Neural progenitor cell (in vitro differentiated cells): ENCODE measurements at regions not wholly inside any gene's neighbourhood (a gene's known extent, or its start where the extent isn't known, plus 50 kb on each side); places are given as distances from the start of the nearest gene placed in this dataset.

ENCODE experiments used
- DNase-seq: peaks from one replicate; pipeline ENCODE4 v3.0.0-alpha.2; 2016; ENCODE audit warnings: low spot score
- H2AFZ ChIP-seq: fragments of 200-600 bp; sonication (generic); replicated peaks from 2 replicates; pipeline ENCODE4 v1.6.1; 2016; ENCODE audit warnings: antibody characterized with exemption
- H3F3A ChIP-seq: fragments of 200-600 bp; sonication (generic); 2 replicates; pipeline ENCODE4 v1.6.1; 2016; ENCODE audit warnings: antibody characterized with exemption, low read depth
- H3K27ac ChIP-seq: fragments of 200-600 bp; sonication (generic); 2 replicates; pipeline ENCODE4 v1.5.1; 2016; ENCODE audit warnings: mild to moderate bottlenecking
- H3K27me3 ChIP-seq: fragments of 200-600 bp; sonication (generic); 2 replicates; pipeline ENCODE4 v1.6.1; 2016; ENCODE audit warnings: mild to moderate bottlenecking, moderate library complexity
- H3K36me3 ChIP-seq: fragments of 200-600 bp; sonication (generic); 2 replicates; pipeline ENCODE4 v1.5.1; 2016
- H3K4me1 ChIP-seq: fragments of 200-600 bp; sonication (generic); 2 replicates; pipeline ENCODE4 v1.6.1; 2016; ENCODE audit warnings: mixed run types
- H3K4me2 ChIP-seq: fragments of 200-600 bp; sonication (generic); 2 replicates; pipeline ENCODE4 v1.6.1; 2016
- H3K4me3 ChIP-seq: fragments of 200-600 bp; sonication (generic); 2 replicates; pipeline ENCODE4 v1.5.1; 2016
- H3K79me2 ChIP-seq: fragments of 200-600 bp; sonication (generic); 2 replicates; pipeline ENCODE4 v1.6.1; 2016; ENCODE audit warnings: low read depth
- H3K9ac ChIP-seq: fragments of 200-600 bp; sonication (generic); 2 replicates; pipeline ENCODE4 v1.6.1; 2016
- H3K9me3 ChIP-seq: fragments of 200-600 bp; sonication (generic); 2 replicates; pipeline ENCODE4 v1.5.1; 2016; ENCODE audit warnings: low read depth
- H4K20me1 ChIP-seq: fragments of 200-600 bp; sonication (generic); 2 replicates; pipeline ENCODE4 v1.6.1; 2016; ENCODE audit warnings: low read depth
- H3K27ac Mint-ChIP-seq: 3 replicates; pipeline ENCODE4 v1.8.0; 2021; ENCODE audit warnings: mixed read lengths
- H3K27me3 Mint-ChIP-seq: 2 replicates; pipeline ENCODE4 v1.8.0; 2022; ENCODE audit warnings: low read depth, mild to moderate bottlenecking, inconsistent platforms, moderate library complexity, mixed read lengths; ENCODE audit not compliant: insufficient read depth
- H3K36me3 Mint-ChIP-seq: 3 replicates; pipeline ENCODE4 v1.8.0; 2021; ENCODE audit warnings: mixed read lengths
- H3K4me1 Mint-ChIP-seq: 3 replicates; pipeline ENCODE4 v1.8.0; 2021; ENCODE audit warnings: mixed read lengths
- H3K4me3 Mint-ChIP-seq: 3 replicates; pipeline ENCODE4 v1.8.0; 2021; ENCODE audit warnings: mild to moderate bottlenecking, moderate library complexity, mixed read lengths
- H3K9me3 Mint-ChIP-seq: 3 replicates; pipeline ENCODE4 v1.8.0; 2020; ENCODE audit warnings: mixed read lengths
- CTCF ChIP-seq: fragments of 200-600 bp; sonication (generic); IDR thresholded peaks from 2 replicates; pipeline ENCODE4 v1.5.1; 2017; ENCODE audit warnings: antibody characterized with exemption, mild to moderate bottlenecking
- EZH2 ChIP-seq: fragments of 200-600 bp; sonication (generic); IDR thresholded peaks from 2 replicates; pipeline ENCODE4 v1.6.1; 2017; ENCODE audit warnings: antibody characterized with exemption, mild to moderate bottlenecking, moderate library complexity
- EZH2phosphoT487 ChIP-seq: fragments of 200-600 bp; sonication (generic); IDR thresholded peaks from 2 replicates; pipeline ENCODE4 v1.6.1; 2017; ENCODE audit warnings: antibody characterized with exemption

GRCh38 chr3:163753033-163753432 lies 1325.3 kb downstream of the SI start:
- H2AFZ ChIP-seq = no peak overlapping the region
- H3K27me3 ChIP-seq = no peaks in the 10 kb centered on the region

GRCh38 chr3:163745204-163745603 lies 1333.1 kb downstream of the SI start:
- Mint-ChIP-seq H3K27ac (no peak overlapping the region), H3K27me3 (peaks cover 2% of the 10 kb centered on the region), H3K9me3 (peaks cover 7% of the 10 kb centered on the region), H3K4me1 (no peaks in the 10 kb centered on the region), H3K36me3 (no peaks in the 10 kb centered on the region), H3K4me3 (no peak overlapping the region)
- H4K20me1 ChIP-seq = no peaks in the 10 kb centered on the region
- TF ChIP-seq EZH2phosphoT487 (no peak), CTCF (no peak), EZH2 (no peak)
- H3K9me3 ChIP-seq = no peaks in the 10 kb centered on the region
- no peak overlapping the region for H2AFZ ChIP-seq
- no peaks in the 10 kb centered on the region for H3K27me3 ChIP-seq
- no peaks in the 10 kb centered on the region for H3K4me1 ChIP-seq
- H3K79me2 ChIP-seq = no peaks in the 10 kb centered on the region
- H3K36me3 ChIP-seq = no peaks in the 10 kb centered on the region
- no peaks in the 10 kb centered on the region for H3F3A ChIP-seq
- H3K4me3 ChIP-seq = no peak overlapping the region
- H3K4me2 ChIP-seq = no peak overlapping the region
- H3K9ac ChIP-seq = no peak overlapping the region
- DNase-seq = no peak
- no peak overlapping the region for H3K27ac ChIP-seq

More at GRCh38 chr3:163753033-163753432, 1325.3 kb downstream of the SI start:
- TF ChIP-seq EZH2phosphoT487 (no peak), EZH2 (no peak), CTCF (no peak)
- peaks cover 8% of the 10 kb centered on the region for H3K4me1 ChIP-seq
- peak; percentile 59 for DNase-seq
- H3K4me2 ChIP-seq = peak overlapping the region; percentile 19
- no peaks in the 10 kb centered on the region for H3K79me2 ChIP-seq
- H3K9me3 Mint-ChIP-seq = peaks cover 26% of the 10 kb centered on the region
- peak overlapping the region; percentile 72 for H3K27ac Mint-ChIP-seq
- H3K36me3 ChIP-seq = peaks cover 3% of the 10 kb centered on the region
- H3F3A ChIP-seq = no peaks in the 10 kb centered on the region
- peaks cover 9% of the 10 kb centered on the region for H3K9me3 ChIP-seq
- no peak overlapping the region for H3K4me3 ChIP-seq
- no peak overlapping the region for H3K9ac ChIP-seq
- no peak overlapping the region for H3K4me3 Mint-ChIP-seq
- H3K27ac ChIP-seq = peak overlapping the region; percentile 49
- no peaks in the 10 kb centered on the region for H3K36me3 Mint-ChIP-seq
- H4K20me1 ChIP-seq = no peaks in the 10 kb centered on the region
- no peaks in the 10 kb centered on the region for H3K27me3 Mint-ChIP-seq
- peaks cover 11% of the 10 kb centered on the region for H3K4me1 Mint-ChIP-seq

- Histone ChIP-seq H3K27ac (no peak overlapping the region), H3K4me2 (no peak overlapping the region), H3K79me2 (no peaks in the 10 kb centered on the region), H3K4me1 (no peaks in the 10 kb centered on the region), H3F3A (no peaks in the 10 kb centered on the region), H4K20me1 (no peaks in the 10 kb centered on the region), H3K9me3 (peaks cover 3% of the 10 kb centered on the region), H3K4me3 (no peak overlapping the region), H3K36me3 (peaks cover 6% of the 10 kb centered on the region), H3K27me3 (no peaks in the 10 kb centered on the region), H2AFZ (no peak overlapping the region), H3K9ac (no peak overlapping the region)
- Mint-ChIP-seq H3K4me1 (no peaks in the 10 kb centered on the region), H3K9me3 (peaks cover 10% of the 10 kb centered on the region), H3K36me3 (no peaks in the 10 kb centered on the region), H3K27me3 (no peaks in the 10 kb centered on the region), H3K27ac (no peak overlapping the region), H3K4me3 (no peak overlapping the region)
- no peak for DNase-seq
- TF ChIP-seq EZH2 (no peak), CTCF (no peak), EZH2phosphoT487 (no peak)
Measured at GRCh38 chr3:163735394-163735793, 1342.9 kb downstream of the SI start.
